ENCODE measurements at regions not wholly inside any gene's neighbourhood (a gene's known extent, or its start where the extent isn't known, plus 50 kb on each side); places are given as distances from the start of the nearest gene placed in this dataset.

DNA sequence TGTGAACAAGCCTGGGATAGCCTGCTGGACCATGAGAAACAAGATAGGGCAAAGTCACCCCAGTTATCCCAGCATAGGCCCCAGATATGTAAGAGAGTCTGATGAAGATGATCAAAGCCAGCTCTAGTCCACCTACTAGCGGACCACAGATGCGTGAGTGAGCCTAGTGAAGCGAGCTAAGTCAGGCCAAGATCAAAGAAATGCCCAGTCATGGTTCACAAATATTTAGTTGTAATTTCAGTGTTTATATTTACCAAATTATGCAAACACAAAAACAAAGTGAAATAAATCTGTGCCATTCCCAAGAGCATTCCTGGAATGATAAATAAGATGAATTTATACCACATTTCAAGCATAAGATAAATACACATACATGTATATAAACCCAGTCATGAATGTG, 308.1 kb upstream of the CTNNB1 start:
- Histone ChIP-seq H3K4me1 (ENCODE audit: control insufficient read depth, extremely low read depth, insufficient read depth, low read length) (no peaks in the 10 kb centered on the region), H3K79me2 (ENCODE audit: control insufficient read depth, insufficient read depth, low read length) (no peaks in the 10 kb centered on the region), H3K9me3 (ENCODE audit: control insufficient read depth, insufficient read depth, low read depth, low read length) (no peaks in the 10 kb centered on the region), H3K27me3 (ENCODE audit: control insufficient read depth, insufficient read depth, low read length) (no peaks in the 10 kb centered on the region), H3K27ac (ENCODE audit: insufficient read depth, low read length) (no peak overlapping the region), H3K4me2 (ENCODE audit: extremely low read depth, insufficient read depth, low read length) (no peak overlapping the region), H3K36me3 (ENCODE audit: control insufficient read depth, insufficient read depth, low read length) (no peaks in the 10 kb centered on the region), H2AFZ (ENCODE audit: low read length) (no peak overlapping the region), H3K9ac (ENCODE audit: insufficient read depth, low read length) (no peak overlapping the region), H4K20me1 (ENCODE audit: control insufficient read depth, extremely low read depth, insufficient read depth, low read length) (no peaks in the 10 kb centered on the region), H3K4me3 (replicated peaks in 1 of 4; ENCODE audit: control extremely low read depth in 1 of 4, insufficient read depth in 1 of 4, low read depth in 3 of 4, low read length in 4 of 4) (no peak overlapping the region)
- no peak for DNase-seq (ENCODE audit: low read depth in 2 of 2)
- no peak for TF ChIP-seq EZH2 (IDR thresholded peaks at IDR 0.05; ENCODE audit: low read length, missing control alignments)

DNA sequence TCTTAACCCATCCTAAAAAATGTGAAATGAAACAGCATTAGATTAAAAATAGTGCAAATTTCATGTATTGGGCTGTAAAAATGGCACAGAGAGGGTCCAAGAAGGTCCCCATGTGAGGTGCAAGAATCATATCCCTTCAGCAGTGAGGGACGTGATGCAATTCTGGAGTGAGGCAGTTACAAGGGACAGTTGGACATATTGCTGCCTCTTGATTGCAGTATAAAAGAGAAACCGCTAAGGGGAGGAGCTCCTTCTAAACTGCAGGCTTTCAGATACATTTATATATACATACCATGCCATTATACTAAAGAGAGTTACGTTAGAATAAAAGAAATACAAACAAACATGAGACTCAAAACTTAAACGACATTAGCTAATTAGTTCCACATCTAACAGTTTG, 304.2 kb upstream of the CTNNB1 start:
- TF ChIP-seq, protein P1, sequence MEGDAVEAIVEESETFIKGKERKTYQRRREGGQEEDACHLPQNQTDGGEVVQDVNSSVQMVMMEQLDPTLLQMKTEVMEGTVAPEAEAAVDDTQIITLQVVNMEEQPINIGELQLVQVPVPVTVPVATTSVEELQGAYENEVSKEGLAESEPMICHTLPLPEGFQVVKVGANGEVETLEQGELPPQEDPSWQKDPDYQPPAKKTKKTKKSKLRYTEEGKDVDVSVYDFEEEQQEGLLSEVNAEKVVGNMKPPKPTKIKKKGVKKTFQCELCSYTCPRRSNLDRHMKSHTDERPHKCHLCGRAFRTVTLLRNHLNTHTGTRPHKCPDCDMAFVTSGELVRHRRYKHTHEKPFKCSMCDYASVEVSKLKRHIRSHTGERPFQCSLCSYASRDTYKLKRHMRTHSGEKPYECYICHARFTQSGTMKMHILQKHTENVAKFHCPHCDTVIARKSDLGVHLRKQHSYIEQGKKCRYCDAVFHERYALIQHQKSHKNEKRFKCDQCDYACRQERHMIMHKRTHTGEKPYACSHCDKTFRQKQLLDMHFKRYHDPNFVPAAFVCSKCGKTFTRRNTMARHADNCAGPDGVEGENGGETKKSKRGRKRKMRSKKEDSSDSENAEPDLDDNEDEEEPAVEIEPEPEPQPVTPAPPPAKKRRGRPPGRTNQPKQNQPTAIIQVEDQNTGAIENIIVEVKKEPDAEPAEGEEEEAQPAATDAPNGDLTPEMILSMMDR (conservative IDR thresholded peaks at IDR 0.05 in 1 of 2, IDR thresholded peaks at IDR 0.05 in 1 of 2; ENCODE audit: low read depth in 1 of 2, low read length in 2 of 2): no peak
- TF ChIP-seq EZH2 (IDR thresholded peaks at IDR 0.05; ENCODE audit: low read length, missing control alignments): no peak
- no peak overlapping the region for H3K9ac ChIP-seq (ENCODE audit: insufficient read depth, low read length)
- no peak for DNase-seq (ENCODE audit: low read depth in 2 of 2)
- no peak overlapping the region for H3K27ac ChIP-seq (ENCODE audit: insufficient read depth, low read length)
- no peaks in the 10 kb centered on the region for H3K4me1 ChIP-seq (ENCODE audit: control insufficient read depth, extremely low read depth, insufficient read depth, low read length)
- H3K27me3 ChIP-seq (ENCODE audit: control insufficient read depth, insufficient read depth, low read length): no peaks in the 10 kb centered on the region
- H3K4me3 ChIP-seq (replicated peaks in 1 of 4; ENCODE audit: control extremely low read depth in 1 of 4, insufficient read depth in 1 of 4, low read depth in 3 of 4, low read length in 4 of 4): no peak overlapping the region
- no peaks in the 10 kb centered on the region for H3K9me3 ChIP-seq (ENCODE audit: control insufficient read depth, insufficient read depth, low read depth, low read length)
- H3K79me2 ChIP-seq (ENCODE audit: control insufficient read depth, insufficient read depth, low read length): no peaks in the 10 kb centered on the region
- H4K20me1 ChIP-seq (ENCODE audit: control insufficient read depth, extremely low read depth, insufficient read depth, low read length): no peaks in the 10 kb centered on the region
- no peak overlapping the region for H3K4me2 ChIP-seq (ENCODE audit: extremely low read depth, insufficient read depth, low read length)
- no peaks in the 10 kb centered on the region for H3K36me3 ChIP-seq (ENCODE audit: control insufficient read depth, insufficient read depth, low read length)
- no peak overlapping the region for H2AFZ ChIP-seq (ENCODE audit: low read length)

DNA sequence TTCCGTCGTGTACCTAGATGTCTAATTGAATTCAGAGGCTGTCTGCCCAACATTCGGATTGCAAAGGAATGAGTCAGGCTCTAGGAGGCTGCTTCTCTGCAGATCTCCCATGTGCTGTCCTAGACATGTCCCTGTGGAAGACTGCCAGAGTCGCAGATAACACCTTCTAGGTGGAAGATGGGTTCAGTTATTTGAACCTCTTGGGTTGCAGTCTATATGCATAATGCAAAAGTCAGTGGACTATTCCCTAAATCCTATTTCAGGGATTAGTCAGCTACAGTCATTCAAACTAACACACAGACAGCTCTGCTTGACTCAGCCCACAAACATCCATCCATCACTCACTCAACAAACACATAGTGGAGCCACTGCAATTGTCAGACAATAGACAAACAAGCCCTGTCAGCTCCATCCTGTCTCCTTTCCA, 300.0 kb upstream of the CTNNB1 start:
- Histone ChIP-seq H3K36me3 (ENCODE audit: control insufficient read depth, insufficient read depth, low read length) (no peaks in the 10 kb centered on the region), H2AFZ (ENCODE audit: low read length) (no peak overlapping the region), H4K20me1 (ENCODE audit: control insufficient read depth, extremely low read depth, insufficient read depth, low read length) (no peaks in the 10 kb centered on the region), H3K4me3 (replicated peaks in 1 of 4; ENCODE audit: control extremely low read depth in 1 of 4, insufficient read depth in 1 of 4, low read depth in 3 of 4, low read length in 4 of 4) (no peak overlapping the region), H3K27me3 (ENCODE audit: control insufficient read depth, insufficient read depth, low read length) (no peaks in the 10 kb centered on the region), H3K9me3 (ENCODE audit: control insufficient read depth, insufficient read depth, low read depth, low read length) (no peaks in the 10 kb centered on the region), H3K79me2 (ENCODE audit: control insufficient read depth, insufficient read depth, low read length) (no peaks in the 10 kb centered on the region), H3K4me1 (ENCODE audit: control insufficient read depth, extremely low read depth, insufficient read depth, low read length) (no peaks in the 10 kb centered on the region), H3K27ac (ENCODE audit: insufficient read depth, low read length) (no peak overlapping the region), H3K9ac (ENCODE audit: insufficient read depth, low read length) (no peak overlapping the region), H3K4me2 (ENCODE audit: extremely low read depth, insufficient read depth, low read length) (no peak overlapping the region)
- TF ChIP-seq EZH2 (IDR thresholded peaks at IDR 0.05; ENCODE audit: low read length, missing control alignments): no peak
- TF ChIP-seq, protein P1 (conservative IDR thresholded peaks at IDR 0.05 in 1 of 2, IDR thresholded peaks at IDR 0.05 in 1 of 2; ENCODE audit: low read depth in 1 of 2, low read length in 2 of 2): no peak
- DNase-seq (ENCODE audit: low read depth in 2 of 2): peak in 1 of 2 donors; percentile 61

Data from fibroblast of lung (primary cell).